IMR-90 (cell line): ENCODE measurements at regions not wholly inside any gene's neighbourhood (a gene's known extent, or its start where the extent isn't known, plus 50 kb on each side); places are given as distances from the start of the nearest gene placed in this dataset.

Experiments used
- ATAC-seq: fragments of 200-7000 bp; cut with Tn5 transposase; 2 replicates; pipeline ENCODE4 v1.9.1; 2020; ENCODE audit warnings: low read depth, mild to moderate bottlenecking, moderate library complexity
- BruUV-seq: library from RNA; stranded (reverse); fragments of 400-500 nt; replicated peaks from 2 replicates; lab custom pipeline; 2021; lab: Mats Ljungman, UMichigan
- CTCF ChIA-PET: fragments of 300-600 bp; formaldehyde crosslinking; extraction: SDS; loops from one replicate; lab custom pipeline; 2021; ENCODE audit warnings: antibody characterized with exemption; lab: Yijun Ruan, JAX
- POLR2A ChIA-PET: fragments of 300-600 bp; sonication (Branson Sonifier 250); formaldehyde crosslinking; loops from one replicate; lab custom pipeline; 2022; ENCODE audit warnings: antibody characterized with exemption; ENCODE audit not compliant: unreplicated experiment; lab: Charles Lee
- DNase-seq: peaks from one replicate; pipeline ENCODE4 v3.0.0; 2013
- H2AFZ ChIP-seq: replicated peaks from 2 replicates; pipeline ENCODE3; 2013; ENCODE audit warnings: low read length, mild to moderate bottlenecking; ENCODE audit not compliant: poor library complexity
- H2AK5ac ChIP-seq: 2 replicates; pipeline ENCODE4 v1.6.1; 2013; ENCODE audit warnings: low read depth, low read length, inconsistent platforms
- H2AK9ac ChIP-seq: replicated peaks from 2 replicates; pipeline ENCODE3; 2013; ENCODE audit warnings: mild to moderate bottlenecking, low read depth, low read length, moderate library complexity; ENCODE audit not compliant: poor library complexity
- H2BK120ac ChIP-seq: 2 replicates; pipeline ENCODE4 v1.6.1; 2013; ENCODE audit warnings: low read depth, low read length, inconsistent platforms
- H2BK15ac ChIP-seq: 3 replicates; pipeline ENCODE4 v1.6.1; 2013; ENCODE audit warnings: low read depth, low read length, inconsistent platforms
- H2BK20ac ChIP-seq: 2 replicates; pipeline ENCODE4 v1.6.1; 2013; ENCODE audit warnings: low read depth, mild to moderate bottlenecking, inconsistent platforms, low read length, moderate library complexity
- H2BK5ac ChIP-seq: 2 replicates; pipeline ENCODE4 v1.6.1; 2013; ENCODE audit warnings: mild to moderate bottlenecking, low read depth, low read length, inconsistent platforms; ENCODE audit not compliant: poor library complexity, severe bottlenecking
- H3K14ac ChIP-seq: replicated peaks from 2 replicates; pipeline ENCODE4 v1.6.1; 2013; ENCODE audit warnings: low read depth, low read length, inconsistent platforms
- H3K18ac ChIP-seq: 2 replicates; pipeline ENCODE4 v1.6.1; 2013; ENCODE audit warnings: low read depth, low read length, control low read depth
- H3K23ac ChIP-seq: 2 replicates; pipeline ENCODE4 v1.6.1; 2013; ENCODE audit warnings: low read depth, low read length, inconsistent platforms
- H3K27ac ChIP-seq: 2 replicates; pipeline ENCODE4 v1.5.1; 2013; ENCODE audit warnings: mild to moderate bottlenecking, control low read depth, low read length; ENCODE audit not compliant: insufficient read depth
- H3K27me3 ChIP-seq: 2 replicates; pipeline ENCODE4 v1.6.1; 2013; ENCODE audit warnings: low read length; ENCODE audit not compliant: control insufficient read depth, insufficient read depth
- H3K36me3 ChIP-seq: 2 replicates; pipeline ENCODE4 v1.6.1; 2013; ENCODE audit warnings: low read length, mixed read lengths; ENCODE audit not compliant: control insufficient read depth, insufficient read depth
- H3K4ac ChIP-seq: 2 replicates; pipeline ENCODE4 v1.6.1; 2013; ENCODE audit warnings: low read depth, low read length, inconsistent platforms
- H3K4me1 ChIP-seq: 2 replicates; pipeline ENCODE4 v1.6.1; 2013; ENCODE audit warnings: low read length, mixed read lengths; ENCODE audit not compliant: control insufficient read depth, insufficient read depth
- H3K4me2 ChIP-seq: 2 replicates; pipeline ENCODE4 v1.6.1; 2013; ENCODE audit warnings: low read depth, mild to moderate bottlenecking, control low read depth, low read length, moderate library complexity
- H3K4me3 ChIP-seq: 2 replicates; pipeline ENCODE4 v1.5.1; 2013; ENCODE audit warnings: low read depth, mild to moderate bottlenecking, control low read depth, low read length, moderate library complexity; ENCODE audit not compliant: insufficient read depth
- H3K56ac ChIP-seq: 2 replicates; pipeline ENCODE4 v1.6.1; 2013; ENCODE audit warnings: low read length, inconsistent platforms; ENCODE audit not compliant: insufficient read depth; ENCODE audit errors: extremely low read depth
- H3K79me1 ChIP-seq, 2 experiments: 2 replicates each; pipeline ENCODE4 v1.6.1; 2013; ENCODE audit warnings: low read length in 2 of 2, inconsistent platforms in 1 of 2, low read depth in 1 of 2
- H3K9ac ChIP-seq: 2 replicates; pipeline ENCODE4 v1.6.1; 2013; ENCODE audit warnings: low read depth, low read length, control low read depth
- H3K9me1 ChIP-seq: 2 replicates; pipeline ENCODE4 v1.6.1; 2013; ENCODE audit warnings: low read length, inconsistent platforms; ENCODE audit not compliant: insufficient read depth
- H3K9me3 ChIP-seq: 2 replicates; pipeline ENCODE4 v1.6.1; 2013; ENCODE audit warnings: low read length; ENCODE audit not compliant: control insufficient read depth, insufficient read depth
- H4K20me1 ChIP-seq: 2 replicates; pipeline ENCODE4 v1.6.1; 2013; ENCODE audit warnings: low read length, inconsistent platforms; ENCODE audit not compliant: insufficient read depth
- H4K5ac ChIP-seq: 2 replicates; pipeline ENCODE4 v1.6.1; 2013; ENCODE audit warnings: mild to moderate bottlenecking, low read depth, low read length, control low read depth
- H4K8ac ChIP-seq, 2 experiments: 2 replicates each; pipeline ENCODE4 v1.6.1; 2013; ENCODE audit warnings: low read depth in 2 of 2, low read length in 2 of 2, control low read depth in 1 of 2, inconsistent platforms in 1 of 2
- H4K91ac ChIP-seq: 2 replicates; pipeline ENCODE4 v1.6.1; 2013; ENCODE audit warnings: low read depth, low read length, inconsistent platforms; ENCODE audit not compliant: insufficient read depth
- CEBPB ChIP-seq: IDR thresholded peaks from 2 replicates; pipeline ENCODE4 v1.6.1; 2012; ENCODE audit warnings: low read depth, low read length, improper control_type of control experiment
- MXI1 ChIP-seq: IDR thresholded peaks from 2 replicates; pipeline ENCODE4 v1.6.1; 2012; ENCODE audit warnings: low read depth, mild to moderate bottlenecking, low read length, moderate library complexity, borderline replicate concordance
- WGBS, 2 experiments: methylation state at CpG; one replicate each; pipeline versions ENCODE4 v1.1.5 to v1.1.7; 2013; ENCODE audit warnings: missing lambda C conversion rate in 2 of 2; ENCODE audit not compliant: insufficient read length in 1 of 2; ENCODE audit errors: extremely low coverage in 2 of 2; 5-methylcytosine and 5-hydroxymethylcytosine counted together
- dilution Hi-C: fragments of 300-500 bp; cut with HindIII; formaldehyde crosslinking; loops from one replicate; pipeline ENCODE4 v1.14.3; 2018; ENCODE audit warnings: low sequenced_read_pairs; ENCODE audit not compliant: unreplicated experiment
- in situ Hi-C: fragments of 300-500 bp; cut with MboI; formaldehyde crosslinking; loops from 3 replicates; pipeline ENCODE4 v1.14.3; 2019; ENCODE audit warnings: low sequenced_read_pairs, inconsistent platforms, mixed read lengths
- intact Hi-C: fragments of 100-400 bp; cut with micrococcal nuclease; formaldehyde crosslinking; loops from 2 replicates; pipeline ENCODE4 v1.10.0; 2022

GRCh38 chr3:102124282-102124681 lies 275.0 kb downstream of the NFKBIZ start:
- Histone ChIP-seq H3K27me3 (no peaks in the 10 kb centered on the region), H3K4me1 (0 out of 2 replicates have a peak, but pooled peaks cover 2% of the 10 kb centered on the region), H3K56ac (no peak overlapping the region), H2AK9ac (no peak overlapping the region), H3K79me1 (no peaks in the 10 kb centered on the region), H2BK120ac (no peak overlapping the region), H3K36me3 (no peaks in the 10 kb centered on the region), H2BK15ac (no peak overlapping the region), H3K4me3 (no peak overlapping the region), H3K9me1 (peaks cover 4% of the 10 kb centered on the region; the same call in 1 of the 2 replicates), H3K14ac (no peak overlapping the region), H2BK5ac (no peak overlapping the region), H4K5ac (no peak overlapping the region), H4K91ac (no peak overlapping the region), H3K9me3 (peaks cover 13% of the 10 kb centered on the region; the same call in 1 of the 2 replicates), H4K8ac (no peak overlapping the region), H3K4me2 (no peak overlapping the region), H3K9ac (no peak overlapping the region), H2BK20ac (no peak overlapping the region), H3K4ac (no peak overlapping the region), H3K18ac (no peak overlapping the region), H3K23ac (no peak overlapping the region), H3K27ac (no peak overlapping the region), H4K20me1 (no peaks in the 10 kb centered on the region), H2AFZ (no peak overlapping the region), H2AK5ac (no peak overlapping the region)
- TF ChIP-seq MXI1 (no peak), CEBPB (peak; percentile 94)
- DNase-seq: peak; percentile 36
- no CpG with 5 or more reads among the region's 2 CpGs for WGBS, 2 experiments
- dilution Hi-C loops (no loop called here), intact Hi-C loops (no loop called here), in situ Hi-C loops (no loop called here)
- ChIA-PET POLR2A (no interaction called here), CTCF (no interaction called here)
- BruUV-seq: no TSS peak
- peak; percentile 49 for ATAC-seq
